ENCODE measurements at regions not wholly inside any gene's neighbourhood (a gene's known extent, or its start where the extent isn't known, plus 50 kb on each side); places are given as distances from the start of the nearest gene placed in this dataset.

DNA sequence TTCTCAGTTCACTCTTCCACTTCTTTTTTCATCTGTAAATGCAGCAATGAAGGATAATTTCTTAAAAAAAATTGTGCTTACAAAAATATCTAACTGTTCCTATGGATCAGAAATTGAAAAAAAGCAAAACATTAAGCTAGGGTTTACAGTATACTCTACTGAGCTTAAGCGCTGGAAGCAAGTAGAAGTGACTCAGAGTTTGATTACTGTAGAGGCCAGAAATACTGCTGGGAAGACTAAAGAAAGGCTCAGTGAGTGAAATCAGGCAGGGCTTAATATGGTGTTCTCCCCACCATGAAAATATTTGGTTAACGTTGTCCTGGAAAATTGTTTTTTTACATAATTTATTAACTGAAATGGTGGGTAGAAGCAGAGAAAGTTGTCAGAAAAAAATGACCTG is 1061.8 kb upstream of the GRIA3 start:
- TF ChIP-seq, protein P1, sequence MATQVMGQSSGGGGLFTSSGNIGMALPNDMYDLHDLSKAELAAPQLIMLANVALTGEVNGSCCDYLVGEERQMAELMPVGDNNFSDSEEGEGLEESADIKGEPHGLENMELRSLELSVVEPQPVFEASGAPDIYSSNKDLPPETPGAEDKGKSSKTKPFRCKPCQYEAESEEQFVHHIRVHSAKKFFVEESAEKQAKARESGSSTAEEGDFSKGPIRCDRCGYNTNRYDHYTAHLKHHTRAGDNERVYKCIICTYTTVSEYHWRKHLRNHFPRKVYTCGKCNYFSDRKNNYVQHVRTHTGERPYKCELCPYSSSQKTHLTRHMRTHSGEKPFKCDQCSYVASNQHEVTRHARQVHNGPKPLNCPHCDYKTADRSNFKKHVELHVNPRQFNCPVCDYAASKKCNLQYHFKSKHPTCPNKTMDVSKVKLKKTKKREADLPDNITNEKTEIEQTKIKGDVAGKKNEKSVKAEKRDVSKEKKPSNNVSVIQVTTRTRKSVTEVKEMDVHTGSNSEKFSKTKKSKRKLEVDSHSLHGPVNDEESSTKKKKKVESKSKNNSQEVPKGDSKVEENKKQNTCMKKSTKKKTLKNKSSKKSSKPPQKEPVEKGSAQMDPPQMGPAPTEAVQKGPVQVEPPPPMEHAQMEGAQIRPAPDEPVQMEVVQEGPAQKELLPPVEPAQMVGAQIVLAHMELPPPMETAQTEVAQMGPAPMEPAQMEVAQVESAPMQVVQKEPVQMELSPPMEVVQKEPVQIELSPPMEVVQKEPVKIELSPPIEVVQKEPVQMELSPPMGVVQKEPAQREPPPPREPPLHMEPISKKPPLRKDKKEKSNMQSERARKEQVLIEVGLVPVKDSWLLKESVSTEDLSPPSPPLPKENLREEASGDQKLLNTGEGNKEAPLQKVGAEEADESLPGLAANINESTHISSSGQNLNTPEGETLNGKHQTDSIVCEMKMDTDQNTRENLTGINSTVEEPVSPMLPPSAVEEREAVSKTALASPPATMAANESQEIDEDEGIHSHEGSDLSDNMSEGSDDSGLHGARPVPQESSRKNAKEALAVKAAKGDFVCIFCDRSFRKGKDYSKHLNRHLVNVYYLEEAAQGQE (IDR thresholded peaks at IDR 0.05; ENCODE audit: insufficient read depth in 1 of 2, low read depth in 2 of 2, low read length in 2 of 2) = no peak
- no peak for TF ChIP-seq TAF1 (IDR thresholded peaks at IDR 0.05; ENCODE audit: borderline replicate concordance, insufficient read depth, low read length)
- no peak for TF ChIP-seq POLR2AphosphoS5 (IDR thresholded peaks at IDR 0.05; ENCODE audit: low read depth, low read length)

All from PFSK-1 (cell line).